HL-60 (cell line): ENCODE measurements at regions not wholly inside any gene's neighbourhood (a gene's known extent, or its start where the extent isn't known, plus 50 kb on each side); places are given as distances from the start of the nearest gene placed in this dataset.

Source experiments
- POLR2AphosphoS5 ChIP-seq: IDR thresholded peaks from 2 replicates; pipeline ENCODE4 v1.6.1; 2012; ENCODE audit warnings: low read depth
- SPI1 ChIP-seq: IDR thresholded peaks from 2 replicates; pipeline ENCODE4 v1.6.1; 2012; ENCODE audit warnings: low read depth, mild to moderate bottlenecking, borderline replicate concordance
- TF ChIP-seq, protein P1 (sequence below): IDR thresholded peaks from 2 replicates; pipeline ENCODE4 v1.6.1; 2012; ENCODE audit warnings: low read depth; ENCODE audit not compliant: insufficient replicate concordance
- TF ChIP-seq, protein P2 (sequence below): IDR thresholded peaks from one replicate; pipeline ENCODE4 v1.5.1; 2011; ENCODE audit warnings: low read length, control low read depth, inconsistent platforms; ENCODE audit not compliant: insufficient read depth

DNA sequence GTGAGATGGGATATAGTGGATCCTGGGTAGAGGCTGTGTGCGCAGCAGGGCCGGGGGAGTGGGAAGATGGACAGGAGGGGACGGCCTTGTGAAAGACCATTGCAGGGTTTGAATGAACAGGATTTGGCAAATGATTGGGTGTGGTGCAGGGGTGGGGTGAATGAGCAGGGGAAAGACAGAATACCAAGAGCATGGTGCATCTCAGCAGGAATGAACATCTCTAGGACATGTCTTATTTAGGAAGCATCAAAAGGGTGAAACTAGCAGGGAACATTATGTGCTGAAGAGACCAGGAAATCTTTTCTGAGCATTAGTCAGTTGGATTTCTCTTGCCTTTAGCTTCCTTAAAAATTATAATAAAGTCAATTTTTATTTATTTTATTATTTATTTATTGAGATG, 60.6 kb upstream of the SLC2A1 start:
- TF ChIP-seq, protein P1, sequence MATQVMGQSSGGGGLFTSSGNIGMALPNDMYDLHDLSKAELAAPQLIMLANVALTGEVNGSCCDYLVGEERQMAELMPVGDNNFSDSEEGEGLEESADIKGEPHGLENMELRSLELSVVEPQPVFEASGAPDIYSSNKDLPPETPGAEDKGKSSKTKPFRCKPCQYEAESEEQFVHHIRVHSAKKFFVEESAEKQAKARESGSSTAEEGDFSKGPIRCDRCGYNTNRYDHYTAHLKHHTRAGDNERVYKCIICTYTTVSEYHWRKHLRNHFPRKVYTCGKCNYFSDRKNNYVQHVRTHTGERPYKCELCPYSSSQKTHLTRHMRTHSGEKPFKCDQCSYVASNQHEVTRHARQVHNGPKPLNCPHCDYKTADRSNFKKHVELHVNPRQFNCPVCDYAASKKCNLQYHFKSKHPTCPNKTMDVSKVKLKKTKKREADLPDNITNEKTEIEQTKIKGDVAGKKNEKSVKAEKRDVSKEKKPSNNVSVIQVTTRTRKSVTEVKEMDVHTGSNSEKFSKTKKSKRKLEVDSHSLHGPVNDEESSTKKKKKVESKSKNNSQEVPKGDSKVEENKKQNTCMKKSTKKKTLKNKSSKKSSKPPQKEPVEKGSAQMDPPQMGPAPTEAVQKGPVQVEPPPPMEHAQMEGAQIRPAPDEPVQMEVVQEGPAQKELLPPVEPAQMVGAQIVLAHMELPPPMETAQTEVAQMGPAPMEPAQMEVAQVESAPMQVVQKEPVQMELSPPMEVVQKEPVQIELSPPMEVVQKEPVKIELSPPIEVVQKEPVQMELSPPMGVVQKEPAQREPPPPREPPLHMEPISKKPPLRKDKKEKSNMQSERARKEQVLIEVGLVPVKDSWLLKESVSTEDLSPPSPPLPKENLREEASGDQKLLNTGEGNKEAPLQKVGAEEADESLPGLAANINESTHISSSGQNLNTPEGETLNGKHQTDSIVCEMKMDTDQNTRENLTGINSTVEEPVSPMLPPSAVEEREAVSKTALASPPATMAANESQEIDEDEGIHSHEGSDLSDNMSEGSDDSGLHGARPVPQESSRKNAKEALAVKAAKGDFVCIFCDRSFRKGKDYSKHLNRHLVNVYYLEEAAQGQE, result no peak
- TF ChIP-seq, protein P2, sequence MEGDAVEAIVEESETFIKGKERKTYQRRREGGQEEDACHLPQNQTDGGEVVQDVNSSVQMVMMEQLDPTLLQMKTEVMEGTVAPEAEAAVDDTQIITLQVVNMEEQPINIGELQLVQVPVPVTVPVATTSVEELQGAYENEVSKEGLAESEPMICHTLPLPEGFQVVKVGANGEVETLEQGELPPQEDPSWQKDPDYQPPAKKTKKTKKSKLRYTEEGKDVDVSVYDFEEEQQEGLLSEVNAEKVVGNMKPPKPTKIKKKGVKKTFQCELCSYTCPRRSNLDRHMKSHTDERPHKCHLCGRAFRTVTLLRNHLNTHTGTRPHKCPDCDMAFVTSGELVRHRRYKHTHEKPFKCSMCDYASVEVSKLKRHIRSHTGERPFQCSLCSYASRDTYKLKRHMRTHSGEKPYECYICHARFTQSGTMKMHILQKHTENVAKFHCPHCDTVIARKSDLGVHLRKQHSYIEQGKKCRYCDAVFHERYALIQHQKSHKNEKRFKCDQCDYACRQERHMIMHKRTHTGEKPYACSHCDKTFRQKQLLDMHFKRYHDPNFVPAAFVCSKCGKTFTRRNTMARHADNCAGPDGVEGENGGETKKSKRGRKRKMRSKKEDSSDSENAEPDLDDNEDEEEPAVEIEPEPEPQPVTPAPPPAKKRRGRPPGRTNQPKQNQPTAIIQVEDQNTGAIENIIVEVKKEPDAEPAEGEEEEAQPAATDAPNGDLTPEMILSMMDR, result no peak
- TF ChIP-seq SPI1, result no peak
- no peak for TF ChIP-seq POLR2AphosphoS5
